ENCODE measurements at regions not wholly inside any gene's neighbourhood (a gene's known extent, or its start where the extent isn't known, plus 50 kb on each side); places are given as distances from the start of the nearest gene placed in this dataset.
"Not testable (repeated sequence)": the region's sequence is repeated elsewhere in the genome, so short reads cannot be mapped to it uniquely, and the experiment has no call there.

GRCh38 chr4:167955006-167955405 is 137.3 kb upstream of the ANXA10 start:
- DNase-seq: no peak

GRCh38 chr4:167956676-167957075 is 135.7 kb upstream of the ANXA10 start:
- DNase-seq: no peak

DNA sequence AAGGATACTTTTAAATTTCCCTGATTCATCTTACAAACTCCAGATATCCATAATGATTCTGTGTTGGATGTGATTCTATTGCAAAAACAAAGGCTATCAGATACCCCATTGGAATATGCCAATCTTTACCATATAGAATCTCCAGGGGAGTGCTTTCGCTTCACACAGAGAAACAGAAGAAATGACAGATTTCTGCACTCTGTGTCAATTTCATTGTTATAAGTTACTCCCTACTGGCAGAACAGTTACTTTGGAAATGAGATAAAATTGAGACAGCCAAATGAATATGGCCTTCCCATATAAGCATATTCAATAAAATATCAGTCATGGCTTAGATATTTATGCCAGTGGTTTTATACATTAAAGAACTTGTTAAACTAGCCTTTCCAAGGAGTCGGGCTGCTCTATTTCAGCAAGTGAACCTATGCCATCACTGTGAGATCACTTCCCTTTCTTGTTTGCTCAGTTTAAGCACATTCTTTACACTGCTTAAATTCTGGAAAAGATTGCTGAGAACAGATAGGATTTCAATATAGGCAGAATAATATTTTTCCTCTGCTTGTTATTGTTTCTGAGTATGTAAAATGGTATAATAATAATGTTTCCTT is 127.5 kb upstream of the ANXA10 start:
- no peak for DNase-seq

GRCh38 chr4:167966143-167966542 is 126.2 kb upstream of the ANXA10 start:
- no peak for DNase-seq

DNA sequence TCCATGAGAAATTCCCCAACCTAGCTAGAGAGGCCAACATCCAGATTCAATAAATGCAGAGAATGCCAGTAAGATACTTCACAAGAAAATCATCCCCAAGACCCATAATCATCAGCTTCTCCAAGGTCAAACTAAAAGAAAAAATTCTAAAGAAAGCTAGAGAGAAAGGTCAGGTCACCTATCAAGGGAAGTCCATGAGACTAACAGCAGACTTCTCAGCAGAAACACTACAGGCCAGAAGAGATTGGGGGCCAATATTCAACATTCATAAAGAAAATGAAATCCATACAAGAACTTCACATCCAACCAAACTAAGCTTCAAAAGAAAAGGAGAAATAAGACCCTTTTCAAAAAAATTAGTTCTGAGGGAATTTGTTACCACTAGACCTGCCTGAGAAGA is 118.8 kb upstream of the ANXA10 start:
- DNase-seq: no peak

DNA sequence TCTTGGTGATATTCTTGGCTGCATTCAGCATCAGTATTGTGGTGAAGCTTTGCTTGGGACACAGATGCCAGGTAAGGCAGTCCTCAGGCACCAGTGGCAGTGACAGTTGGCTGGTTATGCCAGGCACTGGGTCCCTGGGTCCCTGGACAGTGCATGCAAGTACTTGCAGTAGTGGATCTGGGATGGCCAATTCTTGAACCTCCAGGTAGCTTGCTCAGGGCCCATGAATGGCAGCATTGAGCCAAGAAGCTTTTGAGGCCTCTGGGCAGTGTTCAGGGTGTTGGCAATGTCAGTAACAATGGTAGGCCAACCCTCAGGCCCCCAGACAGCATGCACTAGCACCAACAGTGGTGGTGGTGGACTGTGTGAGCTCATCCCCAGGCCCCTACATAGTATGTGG is 106.8 kb upstream of the ANXA10 start:
- no peak for DNase-seq

GRCh38 chr4:167986044-167986443 is 106.3 kb upstream of the ANXA10 start:
- no peak for DNase-seq

GRCh38 chr4:167987285-167987684 is 105.1 kb upstream of the ANXA10 start:
- DNase-seq: no peak

DNA sequence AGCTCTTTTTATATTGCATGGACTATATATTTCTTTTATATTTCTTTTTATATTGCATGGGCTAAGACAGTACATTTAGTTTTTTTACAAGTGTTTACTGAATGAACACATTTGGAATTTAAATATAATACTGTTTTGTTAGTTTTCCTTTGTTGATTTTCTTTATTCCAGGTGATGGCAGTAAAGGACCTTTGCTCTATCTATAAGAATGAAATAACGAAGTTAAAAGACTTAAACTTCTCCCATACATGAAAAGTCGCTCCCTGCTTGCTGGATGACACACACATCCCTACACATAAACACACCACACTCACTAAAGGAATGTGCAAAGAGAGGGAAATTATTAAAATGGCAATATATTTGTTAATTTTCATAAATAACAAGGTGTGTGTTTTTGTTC is 102.5 kb upstream of the ANXA10 start:
- DNase-seq: no peak

DNA sequence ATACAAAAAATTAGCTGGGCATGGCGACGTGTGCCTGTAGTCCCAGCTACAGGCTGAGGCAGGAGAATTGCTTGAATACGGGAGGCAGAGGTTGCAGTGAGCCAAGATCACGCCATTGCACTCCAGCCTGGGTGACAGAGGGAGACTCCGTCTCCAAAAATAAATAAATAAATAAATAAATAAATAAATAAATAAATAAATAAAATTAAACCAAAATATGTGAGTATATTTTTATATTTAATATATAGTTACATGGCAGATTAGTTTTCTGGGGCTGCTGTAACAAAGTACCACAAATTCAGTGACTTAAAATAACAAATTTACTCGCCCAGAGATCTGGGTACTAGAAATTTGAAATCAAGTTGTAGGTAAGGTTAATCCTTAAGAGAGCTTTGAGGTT is 84.2 kb upstream of the ANXA10 start:
- DNase-seq: not testable (repeated sequence)

DNA sequence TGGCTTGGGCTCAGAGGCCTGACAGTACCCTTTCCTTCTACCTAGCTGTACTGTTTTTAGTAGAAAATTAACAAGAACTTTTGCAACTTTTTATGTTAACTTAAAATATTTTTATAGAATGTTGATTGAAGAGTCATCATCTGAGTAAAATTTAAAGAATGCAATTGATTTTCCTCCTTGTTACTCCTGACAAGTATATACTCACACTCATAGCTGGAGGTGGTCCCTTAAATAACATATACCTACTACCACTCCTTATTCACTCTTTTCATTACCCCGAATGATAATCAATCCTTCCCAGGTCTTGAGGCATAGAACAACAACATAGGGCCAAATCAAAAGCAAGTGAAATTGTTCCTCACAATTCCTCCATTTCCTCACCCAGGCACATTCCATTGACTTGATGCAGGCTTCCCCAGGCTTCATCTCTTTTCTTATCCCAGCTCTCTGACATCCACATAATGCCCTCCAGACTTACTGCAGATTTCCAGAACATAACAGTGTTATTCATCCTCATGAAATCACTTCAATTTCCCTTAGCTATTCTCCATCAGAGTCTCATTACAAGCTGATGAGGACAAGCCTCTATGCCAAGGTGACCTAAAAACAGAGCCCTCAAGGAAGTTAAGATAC is 73.2 kb upstream of the ANXA10 start:
- DNase-seq: no peak

GRCh38 chr4:168019921-168020320 is 72.4 kb upstream of the ANXA10 start:
- DNase-seq: no peak

GRCh38 chr4:168021666-168022065 is 70.7 kb upstream of the ANXA10 start:
- DNase-seq: no peak

GRCh38 chr4:168028568-168028967 is 63.8 kb upstream of the ANXA10 start:
- DNase-seq: no peak

- no peak for DNase-seq
Observed at GRCh38 chr4:168028970-168029597, 63.3 kb upstream of the ANXA10 start.

GRCh38 chr4:168037676-168038075 is 54.7 kb upstream of the ANXA10 start:
- no peak for DNase-seq

DNA sequence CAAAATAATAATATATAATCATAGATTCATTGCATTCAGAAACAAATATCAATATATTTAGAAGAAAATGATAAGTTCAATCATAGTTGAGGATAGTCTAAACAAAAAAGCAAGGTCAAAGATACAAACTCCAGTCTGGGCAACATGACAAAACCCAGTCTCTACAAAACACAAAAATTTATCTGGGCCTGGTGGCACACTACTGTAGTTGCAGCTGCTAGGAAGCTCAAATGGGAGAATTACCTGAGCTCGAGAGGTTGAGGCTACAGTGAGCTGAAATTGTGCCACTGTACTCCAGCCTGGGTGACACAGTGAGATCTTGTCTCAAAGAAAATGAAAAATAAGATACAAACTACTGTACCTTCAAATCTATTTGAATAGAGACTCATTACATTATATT is 52.7 kb upstream of the ANXA10 start:
- no peak for DNase-seq

All from GOT3 (cell line).